IMR-90 (cell line): ENCODE measurements at regions not wholly inside any gene's neighbourhood (a gene's known extent, or its start where the extent isn't known, plus 50 kb on each side); places are given as distances from the start of the nearest gene placed in this dataset.

Experiments used
- ATAC-seq: fragments of 200-7000 bp; cut with Tn5 transposase; 2 replicates; pipeline ENCODE4 v1.9.1; 2020; ENCODE audit warnings: low read depth, mild to moderate bottlenecking, moderate library complexity
- BruUV-seq: library from RNA; stranded (reverse); fragments of 400-500 nt; replicated peaks from 2 replicates; lab custom pipeline; 2021; lab: Mats Ljungman, UMichigan
- CTCF ChIA-PET: fragments of 300-600 bp; formaldehyde crosslinking; extraction: SDS; loops from one replicate; lab custom pipeline; 2021; ENCODE audit warnings: antibody characterized with exemption; lab: Yijun Ruan, JAX
- POLR2A ChIA-PET: fragments of 300-600 bp; sonication (Branson Sonifier 250); formaldehyde crosslinking; loops from one replicate; lab custom pipeline; 2022; ENCODE audit warnings: antibody characterized with exemption; ENCODE audit not compliant: unreplicated experiment; lab: Charles Lee
- DNase-seq: peaks from one replicate; pipeline ENCODE4 v3.0.0; 2013
- H2AFZ ChIP-seq: replicated peaks from 2 replicates; pipeline ENCODE3; 2013; ENCODE audit warnings: low read length, mild to moderate bottlenecking; ENCODE audit not compliant: poor library complexity
- H2AK5ac ChIP-seq: 2 replicates; pipeline ENCODE4 v1.6.1; 2013; ENCODE audit warnings: low read depth, low read length, inconsistent platforms
- H2AK9ac ChIP-seq: replicated peaks from 2 replicates; pipeline ENCODE3; 2013; ENCODE audit warnings: mild to moderate bottlenecking, low read depth, low read length, moderate library complexity; ENCODE audit not compliant: poor library complexity
- H2BK120ac ChIP-seq: 2 replicates; pipeline ENCODE4 v1.6.1; 2013; ENCODE audit warnings: low read depth, low read length, inconsistent platforms
- H2BK15ac ChIP-seq: 3 replicates; pipeline ENCODE4 v1.6.1; 2013; ENCODE audit warnings: low read depth, low read length, inconsistent platforms
- H2BK20ac ChIP-seq: 2 replicates; pipeline ENCODE4 v1.6.1; 2013; ENCODE audit warnings: low read depth, mild to moderate bottlenecking, inconsistent platforms, low read length, moderate library complexity
- H2BK5ac ChIP-seq: 2 replicates; pipeline ENCODE4 v1.6.1; 2013; ENCODE audit warnings: mild to moderate bottlenecking, low read depth, low read length, inconsistent platforms; ENCODE audit not compliant: poor library complexity, severe bottlenecking
- H3K14ac ChIP-seq: replicated peaks from 2 replicates; pipeline ENCODE4 v1.6.1; 2013; ENCODE audit warnings: low read depth, low read length, inconsistent platforms
- H3K18ac ChIP-seq: 2 replicates; pipeline ENCODE4 v1.6.1; 2013; ENCODE audit warnings: low read depth, low read length, control low read depth
- H3K23ac ChIP-seq: 2 replicates; pipeline ENCODE4 v1.6.1; 2013; ENCODE audit warnings: low read depth, low read length, inconsistent platforms
- H3K27ac ChIP-seq: 2 replicates; pipeline ENCODE4 v1.5.1; 2013; ENCODE audit warnings: mild to moderate bottlenecking, control low read depth, low read length; ENCODE audit not compliant: insufficient read depth
- H3K27me3 ChIP-seq: 2 replicates; pipeline ENCODE4 v1.6.1; 2013; ENCODE audit warnings: low read length; ENCODE audit not compliant: control insufficient read depth, insufficient read depth
- H3K36me3 ChIP-seq: 2 replicates; pipeline ENCODE4 v1.6.1; 2013; ENCODE audit warnings: low read length, mixed read lengths; ENCODE audit not compliant: control insufficient read depth, insufficient read depth
- H3K4ac ChIP-seq: 2 replicates; pipeline ENCODE4 v1.6.1; 2013; ENCODE audit warnings: low read depth, low read length, inconsistent platforms
- H3K4me1 ChIP-seq: 2 replicates; pipeline ENCODE4 v1.6.1; 2013; ENCODE audit warnings: low read length, mixed read lengths; ENCODE audit not compliant: control insufficient read depth, insufficient read depth
- H3K4me2 ChIP-seq: 2 replicates; pipeline ENCODE4 v1.6.1; 2013; ENCODE audit warnings: low read depth, mild to moderate bottlenecking, control low read depth, low read length, moderate library complexity
- H3K4me3 ChIP-seq: 2 replicates; pipeline ENCODE4 v1.5.1; 2013; ENCODE audit warnings: low read depth, mild to moderate bottlenecking, control low read depth, low read length, moderate library complexity; ENCODE audit not compliant: insufficient read depth
- H3K56ac ChIP-seq: 2 replicates; pipeline ENCODE4 v1.6.1; 2013; ENCODE audit warnings: low read length, inconsistent platforms; ENCODE audit not compliant: insufficient read depth; ENCODE audit errors: extremely low read depth
- H3K79me1 ChIP-seq, 2 experiments: 2 replicates each; pipeline ENCODE4 v1.6.1; 2013; ENCODE audit warnings: low read length in 2 of 2, inconsistent platforms in 1 of 2, low read depth in 1 of 2
- H3K9ac ChIP-seq: 2 replicates; pipeline ENCODE4 v1.6.1; 2013; ENCODE audit warnings: low read depth, low read length, control low read depth
- H3K9me1 ChIP-seq: 2 replicates; pipeline ENCODE4 v1.6.1; 2013; ENCODE audit warnings: low read length, inconsistent platforms; ENCODE audit not compliant: insufficient read depth
- H3K9me3 ChIP-seq: 2 replicates; pipeline ENCODE4 v1.6.1; 2013; ENCODE audit warnings: low read length; ENCODE audit not compliant: control insufficient read depth, insufficient read depth
- H4K20me1 ChIP-seq: 2 replicates; pipeline ENCODE4 v1.6.1; 2013; ENCODE audit warnings: low read length, inconsistent platforms; ENCODE audit not compliant: insufficient read depth
- H4K5ac ChIP-seq: 2 replicates; pipeline ENCODE4 v1.6.1; 2013; ENCODE audit warnings: mild to moderate bottlenecking, low read depth, low read length, control low read depth
- H4K8ac ChIP-seq, 2 experiments: 2 replicates each; pipeline ENCODE4 v1.6.1; 2013; ENCODE audit warnings: low read depth in 2 of 2, low read length in 2 of 2, control low read depth in 1 of 2, inconsistent platforms in 1 of 2
- H4K91ac ChIP-seq: 2 replicates; pipeline ENCODE4 v1.6.1; 2013; ENCODE audit warnings: low read depth, low read length, inconsistent platforms; ENCODE audit not compliant: insufficient read depth
- MAZ ChIP-seq: IDR thresholded peaks from 2 replicates; pipeline ENCODE4 v1.6.1; 2012; ENCODE audit warnings: low read depth, mild to moderate bottlenecking, low read length, improper control_type of control experiment, moderate library complexity, borderline replicate concordance
- MXI1 ChIP-seq: IDR thresholded peaks from 2 replicates; pipeline ENCODE4 v1.6.1; 2012; ENCODE audit warnings: low read depth, mild to moderate bottlenecking, low read length, moderate library complexity, borderline replicate concordance
- RCOR1 ChIP-seq: IDR thresholded peaks from 2 replicates; pipeline ENCODE4 v1.6.1; 2012; ENCODE audit warnings: mild to moderate bottlenecking, low read length, improper control_type of control experiment; ENCODE audit not compliant: insufficient replicate concordance
- USF2 ChIP-seq: fragments of 150-350 bp; IDR thresholded peaks from 2 replicates; pipeline ENCODE4 v1.6.1; 2017; ENCODE audit warnings: mild to moderate bottlenecking, antibody characterized with exemption, low read length, low read depth
- WGBS, 2 experiments: methylation state at CpG; one replicate each; pipeline versions ENCODE4 v1.1.5 to v1.1.7; 2013; ENCODE audit warnings: missing lambda C conversion rate in 2 of 2; ENCODE audit not compliant: insufficient read length in 1 of 2; ENCODE audit errors: extremely low coverage in 2 of 2; 5-methylcytosine and 5-hydroxymethylcytosine counted together
- dilution Hi-C: fragments of 300-500 bp; cut with HindIII; formaldehyde crosslinking; loops from one replicate; pipeline ENCODE4 v1.14.3; 2018; ENCODE audit warnings: low sequenced_read_pairs; ENCODE audit not compliant: unreplicated experiment
- in situ Hi-C: fragments of 300-500 bp; cut with MboI; formaldehyde crosslinking; loops from 3 replicates; pipeline ENCODE4 v1.14.3; 2019; ENCODE audit warnings: low sequenced_read_pairs, inconsistent platforms, mixed read lengths
- intact Hi-C: fragments of 100-400 bp; cut with micrococcal nuclease; formaldehyde crosslinking; loops from 2 replicates; pipeline ENCODE4 v1.10.0; 2022

- Histone ChIP-seq H3K18ac (no peak overlapping the region), H3K4me2 (no peak overlapping the region), H3K14ac (no peak overlapping the region), H2AK9ac (no peak overlapping the region), H2AFZ (no peak overlapping the region), H2BK5ac (no peak overlapping the region), H3K4me1 (no peaks in the 10 kb centered on the region), H2BK120ac (no peak overlapping the region), H3K27me3 (no peaks in the 10 kb centered on the region), H4K8ac (no peak overlapping the region), H3K56ac (no peak overlapping the region), H3K27ac (no peak overlapping the region), H3K4me3 (no peak overlapping the region), H3K9me3 (peaks cover 4% of the 10 kb centered on the region), H3K9ac (no peak overlapping the region), H4K20me1 (no peaks in the 10 kb centered on the region), H3K36me3 (no peaks in the 10 kb centered on the region), H3K23ac (no peak overlapping the region), H3K9me1 (no peaks in the 10 kb centered on the region), H4K91ac (no peak overlapping the region), H4K5ac (no peak overlapping the region), H3K79me1 (no peaks in the 10 kb centered on the region), H3K4ac (no peak overlapping the region), H2BK20ac (no peak overlapping the region), H2BK15ac (no peak overlapping the region), H2AK5ac (no peak overlapping the region)
- dilution Hi-C loops (no loop called here), in situ Hi-C loops (no loop called here), intact Hi-C loops (no loop called here)
- DNase-seq: no peak
- POLR2A ChIA-PET: no interaction called here
- WGBS, 2 experiments: no CpG with 5 or more reads among the region's 3 CpGs
- ATAC-seq: no peak
- TF ChIP-seq USF2 (no peak), MAZ (no peak), RCOR1 (no peak), MXI1 (no peak)
- CTCF ChIA-PET: no interaction called here
- no TSS peak for BruUV-seq
Observed at GRCh38 chr9:102840335-102840734, 154.8 kb upstream of the CYLC2 start.
